Right lung (tissue), 2 donors: ENCODE measurements at regions not wholly inside any gene's neighbourhood (a gene's known extent, or its start where the extent isn't known, plus 50 kb on each side); places are given as distances from the start of the nearest gene placed in this dataset.
"Not testable (repeated sequence)": the region's sequence is repeated elsewhere in the genome, so short reads cannot be mapped to it uniquely, and the experiment has no call there.

Source experiments
- DNase-seq, 2 donors: peaks; one replicate each; pipeline ENCODE4 v3.0.0-alpha.2; 2013

- no peak for DNase-seq
These were observed 370.0 kb upstream of the SULF2 start for GRCh38 chr20:48155268-48155667.

DNA sequence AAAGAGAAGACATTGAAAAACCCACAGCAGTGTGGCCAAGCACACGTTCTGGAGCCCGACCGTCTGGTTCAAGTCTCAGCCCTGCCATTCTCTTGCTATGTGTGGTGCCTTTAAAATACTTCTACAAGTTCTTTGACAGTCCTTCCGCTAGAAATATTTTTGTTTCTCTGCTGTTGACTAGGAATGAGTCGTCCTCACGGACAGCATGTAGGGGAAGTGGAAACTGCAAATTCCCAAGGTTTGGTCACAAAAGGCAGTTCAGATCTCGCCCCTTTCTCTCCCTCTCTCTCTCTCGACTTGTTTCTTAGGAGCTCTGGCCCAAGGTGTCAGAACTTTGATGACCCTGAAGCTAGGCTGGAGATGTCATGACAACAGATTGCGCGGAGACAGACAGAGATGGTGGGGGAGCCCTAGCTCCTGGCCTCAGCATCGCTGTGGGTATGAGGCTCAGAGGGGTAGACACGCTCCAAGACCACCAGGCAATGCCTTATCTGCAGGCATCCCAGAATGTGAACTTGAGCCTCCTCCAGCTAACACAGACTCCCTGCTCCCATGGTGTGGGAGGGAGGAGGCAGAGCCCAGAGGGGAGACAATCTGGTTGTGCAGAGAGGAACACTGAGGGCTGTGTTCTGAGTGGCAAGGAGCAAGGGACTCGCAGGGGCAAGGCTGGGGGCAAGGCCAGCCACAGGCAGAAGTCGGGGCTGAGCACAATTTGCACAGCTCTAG lies 368.9 kb upstream of the SULF2 start:
- DNase-seq, result no peak

DNA sequence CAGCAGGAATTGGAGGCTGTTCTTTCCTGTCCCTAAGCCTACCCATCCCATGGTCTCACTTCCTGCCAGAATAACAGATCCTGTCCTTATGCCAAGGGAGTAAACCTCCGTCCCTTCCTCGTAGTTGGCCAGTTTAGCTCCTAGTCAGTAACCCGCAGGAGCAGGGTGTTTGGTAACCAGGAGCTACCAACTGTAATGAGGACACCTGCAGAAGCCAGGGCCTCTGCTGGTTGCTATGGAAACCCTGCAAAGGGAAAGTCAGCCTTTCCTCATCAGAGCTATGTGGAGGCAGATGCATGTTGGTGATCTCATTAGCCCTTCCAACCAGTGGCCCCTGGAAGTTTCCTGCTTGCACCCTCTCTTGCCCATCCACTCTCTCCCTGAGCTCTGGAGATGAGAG lies 368.2 kb upstream of the SULF2 start:
- DNase-seq, result no peak

DNA sequence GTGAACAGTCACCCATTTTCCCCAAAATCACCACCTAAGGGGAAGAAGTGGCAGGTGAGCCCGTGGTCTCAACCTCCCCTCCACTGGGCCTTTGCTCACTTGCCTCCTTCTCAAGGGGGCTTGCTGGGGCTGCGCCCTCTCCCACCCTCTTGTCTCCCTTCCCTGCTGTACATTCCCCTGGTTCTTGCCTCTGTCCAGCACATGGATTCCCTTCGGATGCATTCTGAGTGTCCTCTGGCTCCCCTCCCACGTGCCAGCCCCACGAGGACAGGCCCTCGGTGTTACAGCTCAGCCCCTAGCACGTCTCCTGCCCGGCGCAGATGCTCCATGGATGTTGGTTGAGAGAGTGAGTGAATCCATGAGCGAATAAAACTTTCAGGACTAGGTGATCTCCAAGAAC lies 367.8 kb upstream of the SULF2 start:
- DNase-seq, result no peak

GRCh38 chr20:48150568-48150967 lies 365.3 kb upstream of the SULF2 start:
- DNase-seq, result no peak

DNA sequence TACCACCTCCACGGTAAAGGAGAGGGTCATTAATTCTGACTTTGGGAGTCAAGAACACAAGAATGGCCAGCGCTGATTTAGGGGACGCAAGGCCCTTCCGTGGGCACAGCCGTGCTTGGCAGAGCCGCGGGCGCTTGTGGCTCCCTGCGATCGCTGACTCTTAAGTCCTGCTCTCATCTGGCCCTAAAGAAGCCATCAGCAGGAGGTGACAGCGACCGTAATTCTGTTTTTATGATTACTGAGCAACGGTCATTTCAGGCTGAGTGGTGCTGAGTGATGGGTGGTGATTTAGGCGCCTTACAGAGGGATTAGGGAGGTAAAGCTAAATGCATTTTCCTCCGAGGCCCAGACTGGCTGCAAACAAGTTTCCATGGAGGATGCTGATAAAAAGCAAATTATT lies 364.6 kb upstream of the SULF2 start:
- DNase-seq, result no peak

DNA sequence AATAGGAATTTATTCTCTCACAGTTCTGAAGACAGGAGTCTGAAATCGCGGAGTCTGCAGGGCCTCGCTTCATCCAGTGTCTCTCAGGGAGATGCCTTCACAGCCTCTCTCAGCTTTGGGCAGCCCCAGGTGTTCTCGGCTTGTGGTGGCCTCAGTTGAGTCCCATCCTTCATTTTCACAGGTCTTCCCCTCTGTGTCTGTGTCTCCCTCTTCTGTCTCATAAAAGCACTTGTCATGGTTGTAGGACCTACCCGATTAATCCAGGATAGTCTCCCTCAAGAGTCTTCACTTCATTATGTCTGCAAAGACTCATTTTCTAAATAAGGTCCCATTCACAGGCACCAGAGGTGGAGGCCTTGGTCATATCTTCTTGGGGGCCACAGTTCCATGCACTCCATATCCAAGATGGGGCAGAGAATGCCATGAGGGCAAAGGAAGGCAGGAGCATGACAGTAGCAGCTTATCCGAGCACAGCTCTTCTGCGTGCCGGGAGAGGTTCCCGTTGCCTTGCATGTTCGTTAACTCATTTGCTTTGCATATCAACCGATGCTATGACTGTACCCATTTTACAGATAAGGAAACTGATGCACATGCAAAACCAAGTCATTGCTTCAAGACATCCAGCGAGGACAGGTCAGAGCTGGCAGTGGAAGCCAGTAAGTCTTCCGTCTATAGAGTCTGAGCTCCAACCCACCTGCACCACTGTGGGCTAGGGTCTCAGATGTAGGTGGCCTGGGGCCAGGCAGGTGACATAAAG lies 363.8 kb upstream of the SULF2 start:
- DNase-seq, result no peak

GRCh38 chr20:48148020-48148419 lies 362.7 kb upstream of the SULF2 start:
- DNase-seq, result no peak

DNA sequence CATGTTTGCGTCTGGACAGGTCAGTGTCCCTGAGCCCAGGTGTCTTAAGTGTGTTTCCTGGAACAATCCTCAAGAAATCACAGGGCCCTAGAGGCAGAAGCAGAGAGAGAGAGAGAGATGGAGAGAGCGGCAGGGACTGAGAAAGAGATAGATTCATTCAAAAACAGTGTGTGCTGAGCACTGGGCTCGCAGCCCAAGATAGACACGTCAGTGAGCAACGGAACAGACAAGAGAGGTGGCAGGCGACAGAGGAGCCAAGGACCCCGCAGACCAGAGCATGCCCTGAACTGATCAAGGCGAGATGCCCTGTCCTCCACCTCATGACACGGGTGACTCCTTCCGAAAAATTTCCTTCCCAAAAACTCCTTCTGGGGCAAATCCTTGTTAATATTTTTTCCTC lies 362.0 kb upstream of the SULF2 start:
- DNase-seq, result no peak

GRCh38 chr20:48146877-48147276 lies 361.6 kb upstream of the SULF2 start:
- DNase-seq, result no peak

DNA sequence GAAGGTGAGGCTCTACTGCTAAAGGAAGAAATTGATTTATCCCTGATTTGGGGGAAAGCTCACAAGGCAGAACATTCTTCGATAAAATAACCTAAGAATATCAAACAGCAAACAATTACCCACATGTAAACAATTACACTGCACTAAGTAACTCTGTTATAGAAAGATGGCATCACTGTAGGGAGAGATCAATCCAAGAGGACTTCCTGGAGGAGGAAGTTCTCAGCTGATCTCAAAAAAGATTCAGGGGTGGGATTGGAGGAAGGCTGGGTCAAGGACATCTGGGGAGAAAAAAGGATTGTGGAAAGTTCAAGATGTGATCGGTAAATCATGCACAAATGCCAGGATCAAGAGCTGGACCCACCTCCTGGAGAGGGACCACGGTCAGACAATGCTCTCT lies 361.0 kb upstream of the SULF2 start:
- DNase-seq, result no peak

DNA sequence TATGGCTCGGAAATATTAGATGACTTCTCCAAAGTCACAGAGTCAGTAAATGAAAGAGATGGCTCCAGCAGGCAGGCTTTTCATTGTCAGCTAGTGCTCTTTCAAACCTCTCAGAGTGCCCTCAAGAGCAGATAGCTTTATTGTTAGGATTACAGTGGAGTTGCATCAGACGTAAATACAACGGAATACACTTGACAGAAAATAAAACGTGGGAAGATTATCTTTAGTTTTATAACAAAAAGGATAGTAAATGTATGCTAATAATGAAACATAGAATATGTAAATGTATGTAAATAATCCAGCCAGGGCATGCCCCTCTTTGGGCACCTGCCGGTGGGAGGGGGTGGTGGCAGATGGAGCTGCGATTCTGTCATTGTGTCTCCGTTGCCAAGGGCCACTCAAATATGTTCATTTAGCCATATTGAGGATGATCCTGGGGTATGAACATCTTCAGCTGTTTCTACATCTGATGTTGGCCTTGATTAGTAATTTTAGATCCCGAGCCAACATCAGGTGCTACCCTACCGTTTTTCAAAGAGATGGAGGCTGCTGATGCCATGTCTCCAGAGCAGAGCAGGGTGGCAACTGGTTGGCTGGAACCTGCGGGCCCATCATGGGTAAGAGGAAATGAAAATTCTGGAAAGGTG lies 358.3 kb upstream of the SULF2 start:
- no peak for DNase-seq

- no peak for DNase-seq
These were observed 357.2 kb upstream of the SULF2 start for GRCh38 chr20:48142516-48142773.

DNA sequence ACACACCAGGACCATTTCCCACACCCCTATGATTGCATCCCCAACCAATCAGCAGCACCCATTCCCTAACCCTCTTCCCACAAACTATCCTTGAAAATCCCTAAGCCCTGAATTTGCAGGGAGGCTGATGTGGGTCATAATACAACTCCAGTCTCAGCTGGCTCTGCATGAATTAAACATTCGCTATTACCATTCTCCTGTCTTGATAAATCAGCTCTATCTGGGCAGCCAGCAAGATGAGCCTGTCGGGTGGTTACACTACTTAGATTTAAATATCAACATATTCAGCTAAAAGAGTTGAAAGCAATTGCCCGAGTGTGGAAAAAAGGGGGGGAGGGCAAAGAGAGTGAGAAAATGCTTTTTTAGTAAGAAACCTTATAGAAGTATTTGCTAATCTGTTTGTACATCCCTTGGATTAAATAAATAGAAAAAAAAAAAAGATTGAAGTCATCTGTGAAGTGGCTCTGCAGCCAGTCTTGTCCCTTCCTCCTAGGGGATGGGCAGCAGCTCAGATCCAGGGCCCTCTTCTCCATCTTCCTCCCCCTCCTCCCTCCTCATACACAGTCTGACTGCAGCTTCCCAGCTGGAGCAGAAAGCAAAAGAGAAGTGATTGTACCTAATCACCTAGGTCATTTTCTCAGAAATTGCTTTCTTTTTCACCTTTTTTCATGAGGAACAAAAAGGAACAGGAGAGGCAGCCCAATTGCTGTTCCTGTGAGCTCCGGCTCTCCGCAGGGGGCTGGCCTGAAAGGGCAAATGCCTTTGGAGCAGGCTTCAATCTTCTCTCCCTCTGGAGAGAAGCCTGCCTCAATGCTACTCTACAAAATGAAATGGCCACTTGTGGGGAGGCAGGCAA lies 356.6 kb upstream of the SULF2 start:
- no peak for DNase-seq

- no peak for DNase-seq
These were observed 354.2 kb upstream of the SULF2 start for GRCh38 chr20:48139262-48140041.

GRCh38 chr20:48132834-48133233 lies 347.6 kb upstream of the SULF2 start:
- no peak for DNase-seq

GRCh38 chr20:48131581-48131980 lies 346.3 kb upstream of the SULF2 start:
- DNase-seq, result no peak

DNA sequence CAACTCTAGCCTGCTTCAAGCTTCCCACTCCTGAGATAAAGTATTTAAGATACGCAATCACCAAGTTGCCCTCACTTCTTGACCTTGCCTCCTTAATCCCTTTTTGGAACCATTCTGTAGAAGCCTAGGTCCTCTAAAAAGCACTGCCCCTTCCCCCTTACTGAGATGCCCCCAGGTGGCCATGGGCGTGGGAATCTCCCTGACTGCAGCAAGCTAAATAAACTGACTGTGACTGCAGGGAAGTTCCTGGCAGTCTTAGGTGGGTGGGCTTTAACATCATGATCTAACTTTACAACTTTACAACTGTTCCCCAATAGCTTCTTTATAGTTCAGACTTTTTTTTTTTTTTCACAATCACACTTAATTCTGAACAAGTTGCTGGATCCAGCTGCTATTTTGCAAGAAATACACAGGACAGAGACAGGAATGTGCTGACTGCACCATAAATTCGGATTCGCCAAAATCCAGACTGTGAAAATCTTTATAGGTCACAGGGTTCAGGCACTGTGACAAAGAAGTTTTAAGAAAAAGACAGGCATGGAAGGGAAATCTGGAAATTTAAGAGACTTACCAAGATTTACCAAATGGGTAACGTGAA lies 344.2 kb upstream of the SULF2 start:
- peak; percentile 66 to 68 for DNase-seq

DNA sequence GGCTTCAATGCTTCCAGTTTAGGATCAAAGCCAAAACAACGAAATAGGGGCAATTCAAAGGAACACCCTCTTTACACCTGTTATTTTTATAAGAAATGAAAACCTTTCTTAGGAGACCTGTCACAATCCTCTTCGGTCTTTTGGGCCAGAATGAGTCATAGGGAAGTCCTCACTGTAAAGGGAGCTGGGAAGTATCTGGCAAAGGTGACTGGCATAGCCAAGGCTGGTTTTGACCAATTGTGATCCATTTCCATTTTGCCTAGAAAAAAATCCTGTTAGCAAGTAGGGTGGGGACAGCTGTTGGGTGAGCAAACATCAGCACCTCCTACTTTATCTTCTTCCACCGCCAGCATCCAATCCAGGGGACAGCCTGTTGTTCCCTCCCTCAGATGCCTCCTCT lies 343.2 kb upstream of the SULF2 start:
- no peak for DNase-seq

GRCh38 chr20:48127964-48128363 lies 342.7 kb upstream of the SULF2 start:
- not testable (repeated sequence) for DNase-seq

GRCh38 chr20:48127133-48127532 lies 341.9 kb upstream of the SULF2 start:
- not testable (repeated sequence) for DNase-seq
